HCT116 (cell line): ENCODE measurements at regions not wholly inside any gene's neighbourhood (a gene's known extent, or its start where the extent isn't known, plus 50 kb on each side); places are given as distances from the start of the nearest gene placed in this dataset.

ENCODE experiments used
- ATAC-seq: fragments of 200-7000 bp; cut with Tn5 transposase; 2 replicates; pipeline ENCODE4 v1.9.1; 2020; ENCODE audit warnings: mild to moderate bottlenecking, moderate library complexity
- BruUV-seq: library from RNA; stranded (reverse); fragments of 400-500 nt; replicated peaks from 2 replicates; lab custom pipeline; 2021; lab: Mats Ljungman, UMichigan
- CTCF ChIA-PET: fragments of 300-600 bp; sonication (Branson Sonifier 250); formaldehyde crosslinking; loops from one replicate; lab custom pipeline; 2021; ENCODE audit warnings: antibody characterized with exemption; lab: Charles Lee
- POLR2A ChIA-PET: fragments of 300-600, 350-600 bp; sonication (Branson Sonifier 250); formaldehyde crosslinking; loops from one replicate; lab custom pipeline; 2021; ENCODE audit warnings: antibody characterized with exemption; lab: Charles Lee
- RAD21 ChIA-PET, 2 experiments: fragments of 300-600 bp; sonication (Branson Sonifier 250); formaldehyde crosslinking; loops; one replicate each; lab custom pipeline; 2023; ENCODE audit warnings: low total read pairs in 2 of 2; ENCODE audit not compliant: uncharacterized antibody in 2 of 2, unreplicated experiment in 2 of 2, low non-redundant PET in 1 of 2; lab: Charles Lee
- DNase-seq: peaks from one replicate; pipeline ENCODE4 v3.0.0-alpha.2; 2010; ENCODE audit warnings: low read depth, low spot score
- H2AFZ ChIP-seq: fragments of 200-600 bp; shearing (Covaris generic), sonication (generic); 2 replicates; pipeline ENCODE4 v1.6.1; 2017; ENCODE audit warnings: low read depth, mixed run types, mixed read lengths, antibody characterized with exemption, low read length; ENCODE audit not compliant: poor library complexity, severe bottlenecking
- H3K27ac ChIP-seq: 2 replicates; pipeline ENCODE4 v1.5.1; 2012; ENCODE audit warnings: low read depth, low read length
- H3K27me3 ChIP-seq: fragments of 200-600 bp; sonication (generic); 2 replicates; pipeline ENCODE4 v1.6.1; 2016; ENCODE audit warnings: mixed run types, low read length, mixed read lengths; ENCODE audit not compliant: insufficient read depth
- H3K36me3 ChIP-seq, 2 experiments: fragments of 200-500 bp in 1 of 2; fragments of 200-600 bp in 1 of 2; sonication (Bioruptor generic) in 1 of 2; sonication (generic) in 1 of 2; 2 replicates each; pipeline versions ENCODE4 v1.5.1 to v1.6.1; 2014 to 2016; ENCODE audit warnings: low read length in 2 of 2, inconsistent platforms in 1 of 2, mixed read lengths in 1 of 2, mixed run types in 1 of 2; ENCODE audit not compliant: insufficient read depth in 2 of 2, control insufficient read depth in 1 of 2
- H3K4me1 ChIP-seq, 2 experiments: fragments of 200-600 bp in 1 of 2; sonication (generic) in 1 of 2; 2 replicates each; pipeline versions ENCODE4 v1.5.1 to v1.6.1; 2012 to 2017; ENCODE audit warnings: low read length in 2 of 2, inconsistent platforms in 1 of 2, mild to moderate bottlenecking in 1 of 2, mixed read lengths in 1 of 2, mixed run types in 1 of 2, moderate library complexity in 1 of 2; ENCODE audit not compliant: insufficient read depth in 2 of 2, control insufficient read depth in 1 of 2
- H3K4me2 ChIP-seq: fragments of 200-600 bp; sonication (generic); 2 replicates; pipeline ENCODE4 v1.6.1; 2017; ENCODE audit warnings: mixed run types, low read length, mixed read lengths
- H3K4me3 ChIP-seq, 2 experiments: fragments of 200-600 bp in 1 of 2; sonication (generic) in 1 of 2; replicated peaks in 1 of 2; 2 replicates each; pipeline ENCODE4 v1.5.1; 2011 to 2016; ENCODE audit warnings: low read length in 2 of 2, control low read depth in 1 of 2, low read depth in 1 of 2, mild to moderate bottlenecking in 1 of 2, mixed read lengths in 1 of 2, mixed run types in 1 of 2
- H3K79me2 ChIP-seq: fragments of 200-600 bp; sonication (generic); 2 replicates; pipeline ENCODE4 v1.6.1; 2017; ENCODE audit warnings: mild to moderate bottlenecking, mixed run types, low read length, moderate library complexity, mixed read lengths; ENCODE audit not compliant: insufficient read depth
- H3K9ac ChIP-seq: fragments of 200-600 bp; sonication (generic); 2 replicates; pipeline ENCODE4 v1.6.1; 2016; ENCODE audit warnings: low read length, mixed read lengths
- H3K9me2 ChIP-seq: fragments of 200-600 bp; sonication (generic), shearing (Covaris generic); 2 replicates; pipeline ENCODE4 v1.6.1; 2017; ENCODE audit warnings: mixed run types, mild to moderate bottlenecking, moderate library complexity; ENCODE audit not compliant: insufficient read depth
- H3K9me3 ChIP-seq, 2 experiments: fragments of 200-500 bp in 1 of 2; fragments of 200-600 bp in 1 of 2; sonication (Bioruptor generic) in 1 of 2; sonication (generic) in 1 of 2; 2 replicates each; pipeline ENCODE4 v1.6.1; 2014 to 2017; ENCODE audit warnings: low read length in 2 of 2, mixed read lengths in 2 of 2, inconsistent platforms in 1 of 2, low read depth in 1 of 2, mild to moderate bottlenecking in 1 of 2, mixed run types in 1 of 2, moderate library complexity in 1 of 2; ENCODE audit not compliant: control insufficient read depth in 1 of 2, insufficient read depth in 1 of 2
- H4K20me1 ChIP-seq: fragments of 200-600 bp; sonication (generic), shearing (Covaris generic); 2 replicates; pipeline ENCODE4 v1.6.1; 2017; ENCODE audit warnings: mixed run types, mild to moderate bottlenecking, moderate library complexity; ENCODE audit not compliant: insufficient read depth
- CEBPB ChIP-seq: IDR thresholded peaks from 2 replicates; pipeline ENCODE4 v1.6.1; 2012; ENCODE audit warnings: low read depth
- EGR1 ChIP-seq: IDR thresholded peaks from 2 replicates; pipeline ENCODE4 v1.6.1; 2012; ENCODE audit warnings: low read depth
- ELF1 ChIP-seq: IDR thresholded peaks from 2 replicates; pipeline ENCODE4 v1.6.1; 2012; ENCODE audit warnings: low read depth, borderline replicate concordance
- EZH2 ChIP-seq: fragments of 200-600 bp; sonication (generic); IDR thresholded peaks from 2 replicates; pipeline ENCODE4 v1.6.1; 2017; ENCODE audit warnings: antibody characterized with exemption, mixed run types
- EZH2phosphoT487 ChIP-seq: fragments of 200-600 bp; IDR thresholded peaks from 2 replicates; pipeline ENCODE4 v1.6.1; 2018; ENCODE audit warnings: antibody characterized with exemption, borderline replicate concordance
- JUND ChIP-seq: IDR thresholded peaks from 2 replicates; pipeline ENCODE4 v1.6.1; 2012
- RAD21 ChIP-seq: IDR thresholded peaks from 2 replicates; pipeline ENCODE4 v1.6.1; 2012; ENCODE audit warnings: low read depth, mild to moderate bottlenecking
- SP1 ChIP-seq: IDR thresholded peaks from 2 replicates; pipeline ENCODE4 v1.6.1; 2012; ENCODE audit warnings: low read depth
- SRF ChIP-seq: IDR thresholded peaks from 2 replicates; pipeline ENCODE4 v1.6.1; 2012; ENCODE audit warnings: low read depth
- YY1 ChIP-seq: IDR thresholded peaks from 2 replicates; pipeline ENCODE4 v1.6.1; 2011; ENCODE audit warnings: low read length, low read depth, moderate library complexity, mild to moderate bottlenecking; ENCODE audit not compliant: insufficient replicate concordance; ENCODE audit errors: extremely low read depth
- ZBTB33 ChIP-seq: IDR thresholded peaks from 2 replicates; pipeline ENCODE4 v1.6.1; 2011; ENCODE audit warnings: mild to moderate bottlenecking, low read length, moderate library complexity; ENCODE audit not compliant: insufficient replicate concordance; ENCODE audit errors: extremely low read depth
- ZNF274 ChIP-seq: fragments of 200-500 bp; sonication (Bioruptor generic); IDR thresholded peaks from 2 replicates; pipeline ENCODE4 v1.6.1; 2014; ENCODE audit warnings: mild to moderate bottlenecking, low read depth, low read length, inconsistent platforms
- intact Hi-C: fragments of 100-400 bp; cut with micrococcal nuclease; formaldehyde crosslinking; loops from 2 replicates; pipeline ENCODE4 v1.10.0; 2022
- TF ChIP-seq, protein P1 (sequence below): IDR thresholded peaks from 2 replicates; pipeline ENCODE4 v1.6.1; 2012
- TF ChIP-seq, protein P2 (sequence below), 3 experiments: fragments of 200-600 bp in 1 of 3; sonication (generic) in 1 of 3; IDR thresholded peaks in 2 of 3; conservative IDR thresholded peaks in 1 of 3; 2 replicates each; pipeline ENCODE4 v1.5.1; 2012 to 2017; ENCODE audit warnings: low read depth in 2 of 3, low read length in 2 of 3, antibody characterized with exemption in 1 of 3, borderline replicate concordance in 1 of 3, control low read depth in 1 of 3, mild to moderate bottlenecking in 1 of 3, mixed read lengths in 1 of 3, mixed run types in 1 of 3, moderate library complexity in 1 of 3; ENCODE audit not compliant: insufficient read depth in 1 of 3
- TF ChIP-seq, protein P3 (sequence below): IDR thresholded peaks from 2 replicates; pipeline ENCODE4 v1.6.1; 2012

DNA sequence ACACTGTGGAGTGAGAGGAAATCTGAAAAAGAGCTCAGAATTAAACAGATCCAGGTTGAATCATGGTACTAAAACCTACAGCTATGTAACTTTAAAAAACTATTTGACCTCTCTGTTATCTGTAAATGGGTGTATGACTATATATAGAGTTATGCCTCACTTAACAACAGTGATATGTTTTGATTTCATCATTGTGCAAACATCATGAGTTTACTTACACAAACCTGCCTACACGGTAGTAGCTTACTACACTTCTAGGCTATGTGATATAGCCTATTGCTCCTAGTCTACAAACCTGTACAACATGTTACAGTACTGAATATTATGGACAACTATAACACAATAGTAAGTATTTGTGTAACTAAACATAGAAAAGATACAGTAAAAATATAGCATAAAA is 191.6 kb upstream of the MEIS2 start (continued):
- TF ChIP-seq ZBTB33 = no peak
- no peak for TF ChIP-seq JUND
- TF ChIP-seq CEBPB = no peak
- TF ChIP-seq, protein P1, sequence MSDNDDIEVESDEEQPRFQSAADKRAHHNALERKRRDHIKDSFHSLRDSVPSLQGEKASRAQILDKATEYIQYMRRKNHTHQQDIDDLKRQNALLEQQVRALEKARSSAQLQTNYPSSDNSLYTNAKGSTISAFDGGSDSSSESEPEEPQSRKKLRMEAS = no peak
- no peak for TF ChIP-seq SP1
- TF ChIP-seq EGR1 = no peak
- TF ChIP-seq EZH2 = no peak
- TF ChIP-seq ELF1 = no peak

DNA sequence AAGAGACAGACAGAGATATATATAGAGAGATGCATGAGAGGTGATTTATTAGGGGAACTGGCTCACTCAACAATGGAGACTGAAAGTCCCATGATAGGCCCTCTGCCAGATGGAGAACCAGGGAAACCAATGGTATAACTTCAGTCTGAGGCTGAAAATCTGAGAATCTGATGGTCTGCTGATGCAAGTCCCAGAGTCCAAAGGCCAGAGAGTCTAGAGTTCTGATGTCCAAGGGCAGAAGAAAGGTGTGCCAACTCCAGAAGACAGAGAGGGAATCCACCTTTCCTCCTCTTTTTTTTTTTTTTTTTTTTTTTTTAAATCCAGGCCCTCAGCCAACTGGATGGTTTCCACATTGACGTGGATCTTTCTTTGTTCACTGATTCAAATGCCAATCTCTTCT is 197.9 kb upstream of the MEIS2 start:
- TF ChIP-seq SRF (no peak), YY1 (no peak), ELF1 (no peak), SP1 (no peak), EZH2phosphoT487 (no peak), RAD21 (no peak), CEBPB (no peak), ZNF274 (no peak)
- TF ChIP-seq, protein P2, sequence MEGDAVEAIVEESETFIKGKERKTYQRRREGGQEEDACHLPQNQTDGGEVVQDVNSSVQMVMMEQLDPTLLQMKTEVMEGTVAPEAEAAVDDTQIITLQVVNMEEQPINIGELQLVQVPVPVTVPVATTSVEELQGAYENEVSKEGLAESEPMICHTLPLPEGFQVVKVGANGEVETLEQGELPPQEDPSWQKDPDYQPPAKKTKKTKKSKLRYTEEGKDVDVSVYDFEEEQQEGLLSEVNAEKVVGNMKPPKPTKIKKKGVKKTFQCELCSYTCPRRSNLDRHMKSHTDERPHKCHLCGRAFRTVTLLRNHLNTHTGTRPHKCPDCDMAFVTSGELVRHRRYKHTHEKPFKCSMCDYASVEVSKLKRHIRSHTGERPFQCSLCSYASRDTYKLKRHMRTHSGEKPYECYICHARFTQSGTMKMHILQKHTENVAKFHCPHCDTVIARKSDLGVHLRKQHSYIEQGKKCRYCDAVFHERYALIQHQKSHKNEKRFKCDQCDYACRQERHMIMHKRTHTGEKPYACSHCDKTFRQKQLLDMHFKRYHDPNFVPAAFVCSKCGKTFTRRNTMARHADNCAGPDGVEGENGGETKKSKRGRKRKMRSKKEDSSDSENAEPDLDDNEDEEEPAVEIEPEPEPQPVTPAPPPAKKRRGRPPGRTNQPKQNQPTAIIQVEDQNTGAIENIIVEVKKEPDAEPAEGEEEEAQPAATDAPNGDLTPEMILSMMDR (IDR thresholded peaks at IDR 0.05 in 2 of 3, conservative IDR thresholded peaks at IDR 0.05 in 1 of 3; ENCODE audit: borderline replicate concordance in 1 of 3, insufficient read depth in 1 of 3, low read depth in 2 of 3, low read length in 2 of 3) = no peak
- TF ChIP-seq, protein P3, sequence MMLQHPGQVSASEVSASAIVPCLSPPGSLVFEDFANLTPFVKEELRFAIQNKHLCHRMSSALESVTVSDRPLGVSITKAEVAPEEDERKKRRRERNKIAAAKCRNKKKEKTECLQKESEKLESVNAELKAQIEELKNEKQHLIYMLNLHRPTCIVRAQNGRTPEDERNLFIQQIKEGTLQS = no peak
- TF ChIP-seq, protein P1 = no peak
- no peak overlapping the region for H2AFZ ChIP-seq
- no peaks in the 10 kb centered on the region for H3K9me3 ChIP-seq
- ATAC-seq (no peak), DNase-seq (no peak)
- H3K27ac ChIP-seq = no peak overlapping the region
- ChIA-PET POLR2A (no interaction called here), RAD21 (no interaction called here), CTCF (no interaction called here)
- no peaks in the 10 kb centered on the region for H3K79me2 ChIP-seq
- no TSS peak for BruUV-seq
- H3K4me1 ChIP-seq = no peaks in the 10 kb centered on the region
- no peaks in the 10 kb centered on the region for H3K36me3 ChIP-seq
- no peaks in the 10 kb centered on the region for H3K9me2 ChIP-seq
- H3K4me2 ChIP-seq = no peak overlapping the region
- H3K9ac ChIP-seq = no peak overlapping the region
- no peaks in the 10 kb centered on the region for H3K27me3 ChIP-seq
- no peak overlapping the region for H3K4me3 ChIP-seq
- intact Hi-C loops = no loop called here
- no peaks in the 10 kb centered on the region for H4K20me1 ChIP-seq
